ENCODE measurements at regions not wholly inside any gene's neighbourhood (a gene's known extent, or its start where the extent isn't known, plus 50 kb on each side); places are given as distances from the start of the nearest gene placed in this dataset.

- TF ChIP-seq CTCF (IDR thresholded peaks at IDR 0.05) (no peak), POLR2A (IDR thresholded peaks at IDR 0.05) (no peak)
Measured at GRCh38 chr5:96015709-96016108, 54.1 kb upstream of the ELL2 start.
